ENCODE measurements at regions not wholly inside any gene's neighbourhood (a gene's known extent, or its start where the extent isn't known, plus 50 kb on each side); places are given as distances from the start of the nearest gene placed in this dataset.

DNA sequence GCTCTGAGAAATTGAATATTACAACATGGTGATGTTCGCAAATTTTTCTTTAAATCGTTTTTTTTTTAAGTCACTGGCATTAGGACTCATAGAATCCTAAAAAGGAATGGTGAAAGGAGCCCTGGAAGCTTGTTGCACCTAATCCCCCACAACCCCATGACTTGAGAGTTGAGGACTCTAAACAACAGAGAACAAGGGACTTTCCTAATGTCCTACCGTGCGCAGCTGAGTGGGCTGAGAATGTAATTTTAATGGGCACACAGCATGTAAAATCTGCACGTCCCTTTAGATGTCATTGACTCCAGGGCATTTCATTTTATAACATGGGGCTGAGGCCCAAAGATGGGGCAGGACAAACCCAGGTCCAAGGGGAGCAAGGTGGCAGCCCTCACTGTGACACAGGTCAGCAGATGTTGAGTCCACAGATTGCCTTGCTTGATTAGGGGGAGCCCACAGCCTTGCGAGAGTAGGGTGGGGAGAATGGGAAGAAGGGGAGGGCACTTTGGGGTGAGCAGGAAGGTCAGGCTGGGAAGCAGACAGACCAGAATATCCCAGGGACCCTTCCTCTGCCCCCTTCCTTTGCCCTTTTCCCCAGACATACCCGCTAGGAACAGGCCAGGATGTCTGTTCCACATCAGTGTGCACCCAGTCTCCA is 208.4 kb upstream of the ZMIZ1 start:
- no peak for DNase-seq (ENCODE audit: low spot score)

DNA sequence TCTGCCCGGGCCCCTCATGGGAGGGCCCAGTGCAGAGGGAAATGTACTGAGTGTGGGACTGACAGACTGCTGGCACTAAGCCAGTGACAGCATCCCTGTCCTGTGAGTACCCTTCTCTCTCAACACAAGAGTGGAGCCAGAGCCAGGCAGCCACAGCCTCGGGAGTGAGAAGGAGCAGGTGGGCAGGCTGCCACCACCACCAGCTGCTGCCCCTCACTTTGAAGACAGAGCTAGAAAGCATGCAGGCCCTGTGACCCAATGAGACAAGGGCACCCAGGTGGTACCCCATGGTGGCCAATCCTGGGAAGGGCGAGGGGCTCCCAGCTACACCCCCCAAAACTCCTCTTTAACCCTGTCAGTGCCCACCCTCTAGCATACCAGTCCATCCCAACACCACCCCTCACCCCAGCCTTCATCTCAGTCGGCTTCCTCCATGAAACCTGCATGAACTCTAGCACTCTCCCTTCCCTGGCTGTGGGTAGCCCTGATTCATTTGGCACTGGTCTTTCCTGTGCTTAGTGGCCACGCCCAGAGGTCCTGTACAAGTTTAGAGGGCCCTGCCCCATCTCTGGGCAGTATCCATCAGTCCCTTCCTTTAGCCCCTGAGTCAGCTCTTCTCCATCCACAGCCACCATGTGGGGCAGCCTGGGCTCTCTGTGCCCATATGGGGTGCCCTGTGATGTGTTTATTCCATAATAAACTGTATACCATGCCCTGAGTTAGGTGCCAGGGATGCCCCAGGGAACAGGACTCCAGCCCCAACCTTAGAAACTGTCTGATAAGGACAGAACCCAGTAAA is 207.0 kb upstream of the ZMIZ1 start:
- no peak for DNase-seq (ENCODE audit: low spot score)

DNA sequence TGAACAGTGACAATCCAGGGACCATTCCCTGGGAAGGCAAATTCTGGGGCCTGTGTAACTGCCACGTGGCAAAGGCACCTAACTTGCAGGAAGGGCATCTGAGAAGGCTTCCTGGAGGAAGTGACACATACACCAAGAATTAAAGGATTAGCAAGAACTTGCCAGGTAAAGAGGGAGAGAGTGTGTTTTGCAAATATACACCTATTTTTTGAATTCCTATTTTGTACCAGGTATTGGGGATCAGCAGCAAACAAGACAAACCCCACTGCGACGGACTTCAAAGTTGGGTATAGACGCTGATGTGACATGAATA is 206.5 kb upstream of the ZMIZ1 start:
- DNase-seq (ENCODE audit: low spot score): no peak

DNA sequence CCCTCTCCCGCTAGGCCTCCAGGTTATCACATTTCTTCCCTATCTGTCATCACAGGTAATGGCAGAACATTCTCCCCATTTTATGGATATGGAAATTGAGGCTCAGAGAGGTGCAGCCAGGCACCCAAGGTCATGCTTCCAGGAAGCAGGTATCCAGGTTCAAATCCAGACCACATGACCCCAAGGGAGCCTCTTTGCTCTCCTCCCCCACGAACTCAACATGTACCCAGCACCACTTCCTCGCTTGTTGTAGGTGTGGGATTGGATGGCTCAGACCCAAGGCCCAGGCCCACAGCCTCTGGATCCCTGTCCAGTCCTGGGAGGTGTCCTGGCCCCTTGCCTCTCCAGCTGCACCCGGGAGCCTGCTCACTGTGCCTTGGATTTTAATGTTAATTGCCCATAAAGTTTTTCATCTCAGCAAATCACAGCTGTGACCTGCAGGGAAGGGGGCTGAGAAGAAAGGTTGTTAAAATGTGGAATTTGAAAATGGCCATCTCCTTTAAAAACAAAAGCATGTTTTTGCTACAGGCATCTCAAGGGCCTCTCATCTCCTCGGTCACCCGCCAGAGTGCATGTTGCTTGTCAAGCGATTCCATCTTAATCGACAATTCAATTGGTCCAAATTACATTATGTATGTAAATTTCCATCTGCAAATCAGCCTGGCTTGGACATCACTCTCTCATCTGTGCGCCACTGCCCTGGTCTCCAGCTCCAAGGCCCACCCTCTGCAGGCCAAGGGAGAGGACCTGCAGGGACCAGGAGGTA is 205.4 kb upstream of the ZMIZ1 start:
- DNase-seq (ENCODE audit: low spot score): no peak

DNA sequence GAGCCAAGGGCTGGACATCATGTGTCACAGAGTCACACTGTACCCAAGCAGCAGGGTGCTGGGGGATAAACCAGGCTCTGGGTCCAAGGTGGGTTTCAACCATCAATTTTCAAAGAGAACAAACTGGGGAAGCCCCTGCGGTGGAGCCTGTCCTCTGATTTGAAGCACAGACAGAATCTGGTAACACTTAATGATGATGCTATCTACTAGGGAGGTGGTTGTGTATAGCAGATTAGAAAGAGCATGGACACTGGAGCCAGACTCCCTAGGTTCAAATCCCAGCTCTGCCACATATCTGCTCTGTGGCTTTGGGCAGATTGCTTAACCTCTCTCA is 204.9 kb upstream of the ZMIZ1 start:
- no peak for DNase-seq (ENCODE audit: low spot score)

DNA sequence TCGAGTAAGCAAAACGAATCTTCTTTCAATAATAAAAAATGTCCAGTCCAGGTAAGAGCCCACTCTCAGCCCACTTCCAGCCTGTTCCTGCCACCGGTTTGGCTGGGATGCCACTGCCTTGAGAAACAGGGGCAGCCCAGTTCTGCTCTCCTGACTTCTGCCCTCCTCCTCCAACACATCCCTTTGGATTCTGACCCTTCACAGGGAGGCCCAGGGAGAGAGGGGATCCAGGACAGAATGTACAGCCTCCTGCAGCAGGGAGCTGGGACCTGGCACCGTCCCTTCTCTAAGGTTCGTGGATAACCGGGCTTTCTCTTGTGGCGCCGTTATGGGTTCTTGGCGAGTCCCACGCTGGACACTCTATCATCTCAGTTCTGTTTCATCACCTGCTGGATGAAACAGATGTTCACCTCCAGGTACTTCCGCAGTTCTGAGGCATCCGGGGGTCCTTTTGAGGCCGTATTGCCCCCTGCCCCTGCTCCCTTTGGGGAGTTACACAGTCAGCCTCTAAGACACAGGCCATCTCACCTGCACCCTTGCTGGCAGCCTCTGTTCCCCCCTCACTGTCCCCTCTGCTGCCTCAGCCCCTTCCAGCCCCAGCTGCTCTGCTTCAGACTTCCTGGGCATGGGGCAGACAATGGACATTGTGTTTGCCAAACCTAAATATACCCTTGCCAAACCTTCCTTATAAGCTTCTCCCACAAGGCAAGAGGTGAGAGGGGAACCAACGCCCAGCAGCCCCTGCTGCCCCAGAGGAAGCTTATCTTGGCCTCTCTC is 203.8 kb upstream of the ZMIZ1 start:
- DNase-seq (ENCODE audit: low spot score): no peak

DNA sequence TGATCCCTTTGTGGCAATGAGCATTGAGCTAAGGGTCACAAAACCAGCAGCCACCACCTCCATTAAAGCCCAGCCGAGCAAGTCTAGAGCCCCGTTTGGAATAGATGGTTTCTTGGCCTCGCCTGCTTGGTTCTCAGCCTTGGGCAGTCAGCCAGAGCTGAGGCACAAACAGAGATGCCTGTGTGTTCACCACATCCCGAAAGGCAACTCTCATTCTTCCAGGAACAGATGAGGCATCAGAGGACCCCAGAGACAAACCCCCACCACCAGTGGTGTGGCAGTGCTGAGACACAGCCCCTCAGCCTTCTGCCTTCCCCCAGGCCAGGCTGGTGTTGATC is 203.3 kb upstream of the ZMIZ1 start:
- DNase-seq (ENCODE audit: low spot score): peak; percentile 63

GRCh38 chr10:78865931-78866717 is 202.6 kb upstream of the ZMIZ1 start:
- no peak for DNase-seq (ENCODE audit: low spot score)

GRCh38 chr10:78866731-78867554 is 201.8 kb upstream of the ZMIZ1 start:
- DNase-seq (ENCODE audit: low spot score): no peak

GRCh38 chr10:78867555-78867939 is 201.2 kb upstream of the ZMIZ1 start:
- DNase-seq (ENCODE audit: low spot score): no peak

GRCh38 chr10:78868048-78868447 is 200.7 kb upstream of the ZMIZ1 start:
- no peak for DNase-seq (ENCODE audit: low spot score)

DNA sequence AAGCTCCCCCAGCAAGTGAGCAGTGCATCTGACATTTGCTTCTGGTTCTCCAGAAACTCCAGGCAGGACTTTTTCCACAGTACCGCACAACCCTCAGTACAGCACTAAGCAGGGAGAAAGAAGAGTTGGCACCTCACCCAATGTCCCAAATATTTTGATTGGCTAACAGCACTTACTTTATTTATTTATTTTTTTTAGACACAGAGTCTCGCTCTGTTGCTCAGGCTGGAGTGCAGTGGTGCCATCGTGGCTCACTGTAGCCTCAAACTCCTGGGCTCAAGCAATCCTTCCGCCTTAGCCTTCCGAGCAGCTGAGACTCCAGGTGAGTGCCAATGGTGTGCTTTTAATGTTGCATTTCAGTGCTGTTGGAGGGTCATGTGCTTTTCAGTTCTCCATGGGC is 200.3 kb upstream of the ZMIZ1 start:
- DNase-seq (ENCODE audit: low spot score): no peak

DNA sequence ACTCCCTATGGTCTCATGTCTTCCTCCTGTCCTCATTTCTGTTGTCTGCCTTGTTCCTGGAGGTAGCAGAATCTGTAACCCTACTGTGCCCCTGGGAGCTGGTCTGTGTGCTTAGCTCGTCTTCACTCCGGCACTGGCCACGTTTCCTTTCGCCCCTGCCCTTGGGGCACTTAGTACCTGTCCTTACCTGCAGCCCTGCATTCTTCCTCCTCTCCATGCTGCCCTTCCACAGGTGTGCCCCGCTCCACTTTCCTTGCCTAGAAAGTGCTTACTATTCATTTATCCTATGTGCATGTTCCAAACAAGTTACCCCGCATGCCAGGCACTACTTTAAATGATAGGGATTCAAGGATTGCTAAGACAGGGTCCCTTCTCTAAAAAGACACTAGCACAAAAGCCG is 199.9 kb upstream of the ZMIZ1 start:
- DNase-seq (ENCODE audit: low spot score): no peak

DNA sequence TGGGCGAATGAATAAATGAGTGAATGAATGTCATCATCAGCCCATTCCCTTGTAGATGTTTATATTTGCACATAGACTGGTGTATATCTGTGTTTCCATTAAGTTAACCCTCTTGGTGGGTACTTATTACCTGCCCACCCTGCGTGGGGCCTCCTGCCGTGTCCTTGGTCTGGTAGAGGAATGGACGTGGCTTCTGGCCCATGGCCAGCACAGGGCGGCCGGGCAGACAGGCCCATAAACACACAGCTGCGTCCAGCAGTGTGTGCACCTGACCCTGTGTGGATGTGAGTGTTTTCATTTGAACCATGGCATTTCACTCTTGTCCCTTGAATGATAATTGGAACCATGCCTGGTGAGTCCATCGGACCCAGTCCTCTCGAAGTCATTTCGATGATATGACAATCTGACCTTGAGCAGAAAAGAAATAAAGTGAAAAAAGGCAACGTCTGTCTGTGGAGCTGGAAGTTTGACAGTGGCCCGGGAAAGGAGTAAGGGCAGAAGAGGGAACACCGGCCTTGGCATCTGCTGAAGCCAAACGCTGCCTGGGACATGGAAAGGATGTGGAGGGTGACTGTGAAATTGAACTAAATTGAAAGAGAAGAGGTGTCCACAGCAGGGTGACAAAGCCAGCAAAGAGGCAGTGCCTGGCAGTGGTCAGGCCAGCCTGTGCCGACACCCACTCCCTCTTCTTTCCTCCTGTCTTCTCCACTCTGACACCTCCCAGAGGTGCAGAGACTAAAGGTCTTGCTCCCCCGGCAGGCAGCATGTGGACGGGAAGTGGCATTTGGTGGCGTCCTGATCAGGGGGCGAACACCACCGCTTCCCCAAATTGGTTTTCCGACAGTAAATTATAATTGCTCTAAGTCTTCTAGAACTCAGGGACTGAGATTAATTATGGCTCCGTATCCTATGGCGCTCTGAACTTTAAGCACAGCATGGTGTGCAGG is 199.0 kb upstream of the ZMIZ1 start:
- DNase-seq (ENCODE audit: low spot score): no peak

- DNase-seq (ENCODE audit: low spot score): no peak
These were observed 198.3 kb upstream of the ZMIZ1 start for GRCh38 chr10:78870458-78870857.

GRCh38 chr10:78871796-78872195 is 197.0 kb upstream of the ZMIZ1 start:
- no peak for DNase-seq (ENCODE audit: low spot score)

- no peak for DNase-seq (ENCODE audit: low spot score)
These were observed 195.4 kb upstream of the ZMIZ1 start for GRCh38 chr10:78873413-78873812.

- no peak for DNase-seq (ENCODE audit: low spot score)
These were observed 193.4 kb upstream of the ZMIZ1 start for GRCh38 chr10:78875331-78875877.

DNA sequence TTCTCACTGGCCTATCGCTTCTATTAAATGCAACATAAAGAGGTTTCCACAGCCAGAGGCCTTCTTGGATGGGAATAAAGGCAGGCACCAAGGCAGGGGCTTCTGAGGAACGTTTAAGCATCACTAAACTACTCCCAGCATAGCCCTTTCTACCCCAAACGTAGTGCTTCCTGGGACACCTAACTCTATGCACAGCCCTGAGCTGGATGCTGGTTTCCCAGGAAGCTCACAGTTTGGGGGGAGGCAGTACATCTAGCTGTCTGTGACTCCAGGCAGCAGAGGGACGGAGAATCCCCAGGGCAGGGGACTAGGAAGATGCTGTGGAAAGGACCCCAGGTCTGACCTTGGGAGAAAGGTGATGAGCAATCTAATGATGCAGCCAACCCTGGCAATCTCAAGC is 192.8 kb upstream of the ZMIZ1 start:
- no peak for DNase-seq (ENCODE audit: low spot score)

DNA sequence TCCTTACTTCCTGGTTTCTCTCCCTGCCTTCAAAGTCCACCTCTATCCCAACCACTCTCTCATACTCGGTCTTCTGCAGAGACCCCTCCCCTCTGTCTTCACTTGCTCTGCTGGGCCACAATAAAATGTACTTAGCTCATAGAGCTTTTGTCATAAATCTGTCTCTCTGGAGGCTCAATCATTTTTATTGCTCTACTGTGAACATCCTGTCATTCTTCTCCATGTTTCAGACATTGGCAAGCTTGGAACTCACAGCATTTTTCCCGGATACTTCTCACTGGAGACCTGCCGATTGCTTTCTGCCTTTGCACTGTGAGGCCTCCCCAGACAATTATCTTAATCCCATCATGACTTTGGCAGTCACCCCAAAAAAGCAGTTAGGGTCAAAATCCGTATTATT is 192.3 kb upstream of the ZMIZ1 start:
- DNase-seq (ENCODE audit: low spot score): no peak

All from putamen (tissue), 1 donor.